Panc1 (cell line): ENCODE measurements at regions not wholly inside any gene's neighbourhood (a gene's known extent, or its start where the extent isn't known, plus 50 kb on each side); places are given as distances from the start of the nearest gene placed in this dataset.

ENCODE experiments used
- TF ChIP-seq, protein P1 (sequence below), 2 experiments: IDR thresholded peaks; 2 replicates each; pipeline ENCODE4 v1.6.1; 2011 to 2012; ENCODE audit warnings: low read depth in 2 of 2, control low read depth in 1 of 2, low read length in 1 of 2, mild to moderate bottlenecking in 1 of 2, moderate library complexity in 1 of 2; ENCODE audit not compliant: insufficient read depth in 1 of 2
- TF ChIP-seq, protein P2 (sequence below): fragments of 450-650 bp; IDR thresholded peaks from 2 replicates; pipeline ENCODE4 v1.5.1; 2017; ENCODE audit warnings: mild to moderate bottlenecking

DNA sequence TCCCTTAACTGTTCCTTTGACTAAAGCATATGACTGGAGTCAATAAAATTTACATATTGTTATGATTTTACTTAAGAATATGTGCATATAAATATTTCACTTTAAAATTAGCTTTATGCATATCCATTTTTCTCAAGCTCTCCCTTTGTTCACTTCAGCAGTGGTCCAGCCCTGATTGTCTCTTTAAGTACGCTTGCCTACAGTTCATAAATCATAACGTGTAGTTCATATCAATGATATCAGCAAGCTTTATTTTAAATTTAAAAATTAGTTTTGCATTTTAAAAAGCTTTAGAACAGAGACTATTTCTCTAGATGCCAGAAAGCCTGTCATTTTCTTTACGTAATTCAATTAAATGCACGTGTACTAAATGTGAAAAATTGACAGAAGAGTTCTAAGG lies 721.9 kb downstream of the OTOL1 start:
- TF ChIP-seq, protein P1, sequence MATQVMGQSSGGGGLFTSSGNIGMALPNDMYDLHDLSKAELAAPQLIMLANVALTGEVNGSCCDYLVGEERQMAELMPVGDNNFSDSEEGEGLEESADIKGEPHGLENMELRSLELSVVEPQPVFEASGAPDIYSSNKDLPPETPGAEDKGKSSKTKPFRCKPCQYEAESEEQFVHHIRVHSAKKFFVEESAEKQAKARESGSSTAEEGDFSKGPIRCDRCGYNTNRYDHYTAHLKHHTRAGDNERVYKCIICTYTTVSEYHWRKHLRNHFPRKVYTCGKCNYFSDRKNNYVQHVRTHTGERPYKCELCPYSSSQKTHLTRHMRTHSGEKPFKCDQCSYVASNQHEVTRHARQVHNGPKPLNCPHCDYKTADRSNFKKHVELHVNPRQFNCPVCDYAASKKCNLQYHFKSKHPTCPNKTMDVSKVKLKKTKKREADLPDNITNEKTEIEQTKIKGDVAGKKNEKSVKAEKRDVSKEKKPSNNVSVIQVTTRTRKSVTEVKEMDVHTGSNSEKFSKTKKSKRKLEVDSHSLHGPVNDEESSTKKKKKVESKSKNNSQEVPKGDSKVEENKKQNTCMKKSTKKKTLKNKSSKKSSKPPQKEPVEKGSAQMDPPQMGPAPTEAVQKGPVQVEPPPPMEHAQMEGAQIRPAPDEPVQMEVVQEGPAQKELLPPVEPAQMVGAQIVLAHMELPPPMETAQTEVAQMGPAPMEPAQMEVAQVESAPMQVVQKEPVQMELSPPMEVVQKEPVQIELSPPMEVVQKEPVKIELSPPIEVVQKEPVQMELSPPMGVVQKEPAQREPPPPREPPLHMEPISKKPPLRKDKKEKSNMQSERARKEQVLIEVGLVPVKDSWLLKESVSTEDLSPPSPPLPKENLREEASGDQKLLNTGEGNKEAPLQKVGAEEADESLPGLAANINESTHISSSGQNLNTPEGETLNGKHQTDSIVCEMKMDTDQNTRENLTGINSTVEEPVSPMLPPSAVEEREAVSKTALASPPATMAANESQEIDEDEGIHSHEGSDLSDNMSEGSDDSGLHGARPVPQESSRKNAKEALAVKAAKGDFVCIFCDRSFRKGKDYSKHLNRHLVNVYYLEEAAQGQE (IDR thresholded peaks at IDR 0.05; ENCODE audit: insufficient read depth in 1 of 2, low read depth in 2 of 2, low read length in 1 of 2): no peak
- TF ChIP-seq, protein P2, sequence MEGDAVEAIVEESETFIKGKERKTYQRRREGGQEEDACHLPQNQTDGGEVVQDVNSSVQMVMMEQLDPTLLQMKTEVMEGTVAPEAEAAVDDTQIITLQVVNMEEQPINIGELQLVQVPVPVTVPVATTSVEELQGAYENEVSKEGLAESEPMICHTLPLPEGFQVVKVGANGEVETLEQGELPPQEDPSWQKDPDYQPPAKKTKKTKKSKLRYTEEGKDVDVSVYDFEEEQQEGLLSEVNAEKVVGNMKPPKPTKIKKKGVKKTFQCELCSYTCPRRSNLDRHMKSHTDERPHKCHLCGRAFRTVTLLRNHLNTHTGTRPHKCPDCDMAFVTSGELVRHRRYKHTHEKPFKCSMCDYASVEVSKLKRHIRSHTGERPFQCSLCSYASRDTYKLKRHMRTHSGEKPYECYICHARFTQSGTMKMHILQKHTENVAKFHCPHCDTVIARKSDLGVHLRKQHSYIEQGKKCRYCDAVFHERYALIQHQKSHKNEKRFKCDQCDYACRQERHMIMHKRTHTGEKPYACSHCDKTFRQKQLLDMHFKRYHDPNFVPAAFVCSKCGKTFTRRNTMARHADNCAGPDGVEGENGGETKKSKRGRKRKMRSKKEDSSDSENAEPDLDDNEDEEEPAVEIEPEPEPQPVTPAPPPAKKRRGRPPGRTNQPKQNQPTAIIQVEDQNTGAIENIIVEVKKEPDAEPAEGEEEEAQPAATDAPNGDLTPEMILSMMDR: no peak
